DMS53 treated with DMSO at 0.1 percent for 48 hours (cell line): ENCODE measurements at regions not wholly inside any gene's neighbourhood (a gene's known extent, or its start where the extent isn't known, plus 50 kb on each side); places are given as distances from the start of the nearest gene placed in this dataset.

ENCODE experiments used
- DNase-seq: peaks from one replicate; lab custom pipeline; 2025; ENCODE audit not compliant: unreplicated experiment; lab: John Stamatoyannopoulos, UW

DNA sequence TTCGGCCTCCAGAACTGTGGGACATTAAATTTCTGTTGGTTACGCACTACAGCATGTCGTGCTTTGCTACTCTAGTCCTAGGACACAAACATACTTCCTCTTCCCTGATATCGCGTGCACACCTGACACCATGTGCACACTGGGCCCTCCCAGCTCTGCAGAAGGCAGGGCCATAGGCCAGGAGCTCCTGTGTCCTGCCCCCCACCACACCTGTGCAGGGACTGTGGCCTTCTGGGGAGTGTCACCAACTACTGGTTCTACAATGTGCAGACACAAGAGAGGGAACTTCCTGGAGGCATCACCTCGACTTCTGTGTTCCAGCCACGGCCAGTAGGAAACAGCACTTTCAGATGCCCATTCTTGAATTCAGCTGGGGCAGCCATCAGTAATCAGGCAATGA is 646.4 kb upstream of the MGMT start:
- no peak for DNase-seq

GRCh38 chr10:128823201-128823600 is 643.8 kb upstream of the MGMT start:
- DNase-seq: no peak

GRCh38 chr10:128825626-128826025 is 641.4 kb upstream of the MGMT start:
- DNase-seq: no peak

DNA sequence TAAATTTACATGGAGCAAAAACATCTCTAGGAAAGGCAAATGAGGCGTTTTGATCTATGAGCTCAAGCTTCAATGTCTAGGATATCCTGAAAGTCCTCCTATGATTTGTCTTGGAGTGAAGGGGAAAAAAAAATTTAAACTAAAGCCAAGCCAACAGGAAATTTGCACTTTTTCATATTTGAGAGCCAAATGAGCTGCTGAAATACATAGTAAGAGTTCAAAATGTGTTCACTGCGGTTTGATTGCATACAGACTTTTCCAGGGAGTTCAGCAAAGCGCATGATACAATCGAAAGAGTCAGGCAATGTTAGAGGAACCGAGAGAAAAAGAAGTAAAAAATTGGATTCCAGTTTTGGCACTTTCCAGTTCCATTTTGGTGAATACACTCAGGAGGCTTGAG is 633.4 kb upstream of the MGMT start:
- no peak for DNase-seq

- no peak for DNase-seq
Measured at GRCh38 chr10:128835361-128835760, 631.7 kb upstream of the MGMT start.

DNA sequence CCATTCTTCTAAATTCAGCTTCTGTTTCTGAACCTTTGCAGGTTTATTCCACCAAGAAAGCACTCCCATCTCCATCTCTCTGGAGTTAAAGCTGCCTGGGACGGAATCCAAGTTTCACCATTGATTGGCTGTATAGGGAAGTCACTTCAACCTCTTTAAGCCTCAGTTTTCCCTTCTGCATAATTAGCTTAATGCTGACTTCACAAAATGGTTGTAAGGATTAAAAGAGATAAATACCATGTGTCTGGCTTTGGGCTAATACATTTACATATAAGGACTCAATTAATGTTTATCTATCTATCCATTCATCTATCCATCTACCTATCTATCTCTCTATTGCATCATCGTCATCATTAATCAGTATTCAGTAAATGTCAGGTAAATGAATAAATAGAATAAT is 629.6 kb upstream of the MGMT start:
- no peak for DNase-seq

DNA sequence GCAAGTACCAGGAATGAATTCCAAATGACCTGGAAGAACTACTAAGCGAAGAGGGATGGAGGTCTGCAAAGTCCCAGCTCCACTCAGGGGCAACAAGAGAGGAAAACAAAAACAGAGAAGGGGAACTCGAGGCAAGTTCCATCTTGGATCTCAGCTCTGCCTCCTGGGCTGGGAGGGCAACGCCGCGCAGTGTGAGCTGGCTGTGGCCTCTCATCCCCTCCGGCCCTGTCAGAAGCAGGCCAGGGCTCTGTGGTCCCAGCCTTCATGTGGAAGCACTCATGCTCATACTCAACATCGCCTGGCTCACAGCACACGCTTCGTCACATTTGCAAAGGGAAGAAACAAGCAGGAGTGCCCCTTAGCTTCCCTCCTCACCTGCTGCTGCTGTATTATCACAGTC is 627.9 kb upstream of the MGMT start:
- DNase-seq: no peak

GRCh38 chr10:128839701-128840100 is 627.3 kb upstream of the MGMT start:
- no peak for DNase-seq

DNA sequence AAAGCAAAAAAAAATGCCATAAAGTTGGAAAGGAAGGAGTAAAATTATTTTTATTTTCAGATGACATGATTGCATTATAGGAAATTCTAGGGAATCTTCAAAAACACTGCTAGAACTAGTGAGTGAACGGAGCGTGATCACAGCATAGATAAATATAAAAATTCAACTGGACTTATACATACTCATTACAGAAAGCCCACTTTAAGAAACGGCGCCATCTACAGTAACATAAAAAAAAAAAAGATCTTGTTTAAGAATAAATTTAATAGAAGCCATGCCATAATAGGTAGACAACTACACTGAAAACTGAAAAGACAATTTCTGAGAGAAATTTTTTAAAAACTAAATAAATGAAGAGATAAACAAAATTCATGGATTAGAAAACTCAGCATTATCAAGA is 623.1 kb upstream of the MGMT start:
- DNase-seq: no peak

GRCh38 chr10:128846927-128847326 is 620.1 kb upstream of the MGMT start:
- no peak for DNase-seq

DNA sequence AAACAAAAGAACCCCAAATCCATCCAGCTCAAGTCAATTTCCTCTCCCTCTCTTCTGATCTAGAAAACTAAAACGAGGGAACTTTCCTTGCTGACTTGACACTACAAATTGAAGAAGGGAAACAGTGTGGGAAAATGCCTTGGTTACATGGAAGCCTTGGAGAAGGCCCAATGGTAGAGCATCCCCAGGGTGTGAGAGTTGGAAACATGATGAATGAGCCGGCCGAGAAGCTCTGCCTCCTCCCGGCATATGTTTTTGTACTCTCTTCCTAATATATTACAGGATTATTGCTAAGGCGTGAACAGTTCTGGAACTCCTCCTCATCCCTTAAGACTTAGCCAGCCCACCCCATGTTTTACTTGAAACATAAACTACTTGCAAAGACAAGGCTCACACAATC is 618.2 kb upstream of the MGMT start:
- DNase-seq: no peak

DNA sequence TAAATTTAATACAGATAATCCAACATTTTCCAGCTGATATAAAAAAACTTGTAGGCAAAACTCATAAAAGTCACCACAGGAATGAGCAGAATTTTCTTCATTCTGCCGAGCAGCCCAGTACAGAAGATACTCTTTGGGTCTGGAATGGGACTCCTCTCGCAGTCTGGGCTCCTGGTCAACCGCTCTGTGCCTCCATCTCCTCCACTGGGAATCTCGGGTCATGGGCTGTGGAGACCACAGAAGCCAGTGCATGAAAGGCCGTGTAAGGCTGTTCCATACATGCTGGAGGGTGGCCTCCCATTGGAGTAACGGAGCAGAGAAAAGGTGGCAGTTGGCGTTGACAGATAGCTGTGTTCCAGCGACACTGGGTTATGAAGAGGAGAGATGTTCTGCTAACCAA is 616.4 kb upstream of the MGMT start:
- DNase-seq: no peak

GRCh38 chr10:128851281-128851680 is 615.8 kb upstream of the MGMT start:
- DNase-seq: no peak

DNA sequence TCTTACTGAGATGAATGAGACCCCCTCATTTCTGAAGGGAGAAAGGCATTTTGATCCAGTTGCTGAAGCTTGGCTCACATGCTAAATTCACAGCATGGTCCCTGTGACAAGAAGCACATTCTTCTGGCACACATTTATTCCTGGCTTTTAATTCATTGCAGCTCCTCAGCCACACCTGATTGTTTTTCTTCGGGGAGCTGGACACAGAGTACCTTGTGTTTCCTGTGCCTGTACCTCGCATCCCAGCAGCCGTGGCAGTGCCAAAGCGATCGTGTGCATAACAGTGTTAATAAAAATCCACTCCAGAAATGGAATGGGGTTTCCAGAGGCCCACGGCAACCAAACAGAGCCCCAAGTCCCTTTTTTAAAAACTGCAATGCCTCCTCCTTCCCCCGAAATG is 615.3 kb upstream of the MGMT start:
- DNase-seq: no peak

GRCh38 chr10:128852449-128852848 is 614.6 kb upstream of the MGMT start:
- DNase-seq: no peak

GRCh38 chr10:128852902-128853301 is 614.1 kb upstream of the MGMT start:
- DNase-seq: no peak

DNA sequence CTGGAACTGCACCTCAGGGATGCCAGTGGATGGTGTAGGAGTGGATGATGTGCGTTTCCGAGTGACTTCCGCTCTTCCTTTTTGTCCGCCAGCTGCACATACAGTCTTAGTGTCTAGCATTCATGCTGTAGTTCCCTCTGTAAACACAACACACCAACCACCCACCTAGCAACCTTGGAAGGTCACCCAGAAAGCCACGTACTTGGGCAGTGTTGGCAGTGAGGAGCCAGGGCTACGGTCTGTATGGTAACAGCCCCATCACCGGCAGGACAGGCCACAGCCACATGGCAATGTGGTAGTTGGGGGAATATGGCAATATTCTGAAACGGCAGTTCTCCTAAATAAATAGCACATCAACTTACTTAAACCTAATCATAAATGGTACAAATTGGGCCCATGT is 613.5 kb upstream of the MGMT start:
- no peak for DNase-seq

DNA sequence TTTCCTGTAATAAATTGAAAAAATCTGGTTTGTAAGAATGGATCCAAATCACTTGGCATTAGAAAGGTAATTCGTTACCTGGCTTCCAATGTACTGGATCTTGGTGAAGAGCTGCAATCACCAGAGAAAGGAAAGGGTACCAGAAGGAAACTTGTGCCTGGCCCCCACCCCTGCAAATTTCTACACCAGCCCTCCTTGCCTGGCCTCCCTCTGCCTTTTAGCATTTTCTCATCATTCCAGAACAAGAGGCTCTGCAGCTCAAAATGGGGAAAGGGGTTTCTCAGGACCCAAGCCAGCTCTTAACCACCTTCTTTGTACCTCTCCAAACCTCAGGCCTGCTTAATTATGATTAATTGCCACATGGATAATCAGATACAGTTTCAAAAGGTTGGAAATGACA is 612.8 kb upstream of the MGMT start:
- no peak for DNase-seq

DNA sequence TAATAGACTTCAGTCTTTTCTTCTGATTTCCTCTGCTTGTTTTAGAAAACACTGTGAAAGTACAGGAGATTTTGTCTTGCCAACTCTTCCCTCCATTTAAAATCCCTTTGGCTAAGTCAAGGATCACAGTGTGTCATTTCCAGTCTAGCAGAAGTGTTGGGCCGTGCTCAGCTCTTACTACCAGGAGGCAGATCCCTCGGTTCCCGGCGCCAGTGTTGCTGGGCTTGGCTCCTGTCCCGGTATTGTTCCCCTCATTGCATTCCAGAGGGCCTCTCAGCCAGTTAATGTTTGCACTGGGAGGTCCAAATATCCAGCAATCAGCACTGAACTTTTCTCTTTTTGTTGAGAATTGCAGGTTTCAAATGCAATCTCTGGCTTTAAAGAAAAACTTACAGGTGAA is 612.1 kb upstream of the MGMT start:
- no peak for DNase-seq

DNA sequence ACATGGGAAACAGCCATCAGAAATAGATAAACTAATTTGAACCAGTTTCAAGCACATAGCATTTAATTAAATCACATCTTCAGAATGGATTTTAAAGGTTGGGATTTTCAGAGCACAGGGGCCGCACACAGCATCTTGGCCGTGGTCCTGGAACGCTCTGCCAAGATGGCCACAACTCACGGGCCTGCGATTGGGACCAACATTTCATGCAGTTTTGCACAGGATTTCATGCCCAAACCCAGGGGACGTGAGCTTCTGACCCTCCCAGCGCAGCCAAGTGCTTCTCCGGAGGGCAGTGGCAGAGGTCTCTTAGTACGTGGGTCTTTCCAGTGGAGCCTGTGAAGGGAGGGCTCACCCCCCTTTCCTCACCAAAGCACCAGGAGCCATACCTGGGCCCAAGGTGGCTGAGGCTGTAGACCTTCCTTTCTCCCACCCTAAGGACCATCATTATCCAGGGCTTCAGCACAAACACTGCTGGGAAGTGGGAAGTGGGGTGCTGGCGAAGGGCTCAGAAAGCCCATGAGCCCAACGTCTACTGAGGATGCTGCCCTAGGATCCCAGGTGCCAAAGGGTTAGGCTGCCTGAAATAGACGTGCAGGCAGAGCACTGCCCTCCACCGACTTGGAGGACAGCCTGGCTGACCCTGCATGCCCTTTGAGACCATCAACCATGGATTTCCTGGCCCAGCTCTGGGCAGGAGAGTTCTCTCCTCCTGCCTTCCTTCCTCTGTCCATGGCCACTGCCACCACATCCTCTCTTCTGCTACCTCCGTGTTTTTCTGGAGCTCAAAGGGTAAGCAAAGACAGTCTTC is 611.2 kb upstream of the MGMT start:
- DNase-seq: no peak

DNA sequence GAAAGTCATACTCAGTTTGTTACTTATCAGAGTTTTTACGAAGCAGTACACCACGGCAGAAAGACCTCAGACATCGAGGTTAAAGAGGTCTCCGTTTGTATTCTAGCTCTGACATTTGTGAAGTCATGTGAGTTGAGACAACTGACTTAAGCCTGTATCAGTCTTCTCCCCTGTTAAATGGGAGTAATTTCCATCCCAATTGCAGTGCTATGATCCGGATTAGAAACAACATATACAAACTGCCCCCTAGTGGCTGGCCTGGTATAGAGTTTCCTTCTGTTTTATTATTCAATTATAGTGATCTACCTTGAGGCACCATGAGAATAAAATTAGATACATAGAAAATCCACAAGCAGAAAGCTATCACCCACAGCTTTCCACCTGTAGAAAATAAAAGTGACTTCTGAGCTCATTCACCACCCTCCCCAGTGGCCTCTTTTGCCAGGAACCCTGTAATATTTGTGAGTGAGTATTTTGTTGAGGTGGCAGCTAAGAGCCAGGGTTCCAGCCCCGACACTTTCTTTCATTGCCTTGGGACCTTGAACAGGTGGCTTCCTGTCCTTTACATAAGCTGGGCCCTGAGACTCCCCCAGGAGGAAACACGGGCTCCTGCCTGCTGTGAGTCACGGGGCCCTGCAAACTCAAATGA is 607.2 kb upstream of the MGMT start:
- DNase-seq: no peak

DNA sequence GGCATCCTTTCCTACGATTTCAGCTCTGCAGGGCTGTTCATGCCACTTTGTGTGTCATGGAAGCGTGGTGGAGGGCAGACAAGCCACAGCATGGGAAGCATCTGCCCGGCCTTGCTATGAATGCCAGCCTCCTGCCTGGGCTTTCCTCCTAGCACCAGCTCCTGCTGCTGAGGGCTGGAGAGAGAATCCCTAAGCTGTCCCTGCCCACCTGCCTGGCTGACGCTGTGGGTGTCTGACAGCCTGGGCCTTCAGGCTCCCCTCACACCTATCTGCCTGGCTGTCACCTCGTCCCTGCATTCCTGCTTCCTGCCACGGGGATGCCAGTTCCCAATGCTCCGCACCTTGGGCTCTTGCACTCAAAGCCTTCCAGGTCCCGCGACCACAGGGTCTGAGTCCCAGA is 606.5 kb upstream of the MGMT start:
- no peak for DNase-seq
